Hepatocyte (in vitro differentiated cells): ENCODE measurements at regions not wholly inside any gene's neighbourhood (a gene's known extent, or its start where the extent isn't known, plus 50 kb on each side); places are given as distances from the start of the nearest gene placed in this dataset.

Experiments
- DNase-seq: peaks from one replicate; pipeline ENCODE4 v3.0.0-alpha.2; 2016; ENCODE audit warnings: low spot score
- H2AFZ ChIP-seq: fragments of 200-600 bp; sonication (generic); 2 replicates; pipeline ENCODE4 v1.6.0; 2016; ENCODE audit warnings: antibody characterized with exemption, mild to moderate bottlenecking
- H3K27ac ChIP-seq: fragments of 200-600 bp; sonication (generic); 2 replicates; pipeline ENCODE4 v1.5.1; 2016; ENCODE audit warnings: mild to moderate bottlenecking
- H3K27me3 ChIP-seq: fragments of 200-600 bp; sonication (generic); 2 replicates; pipeline ENCODE4 v1.6.1; 2016
- H3K36me3 ChIP-seq: fragments of 200-600 bp; sonication (generic); replicated peaks from 2 replicates; pipeline ENCODE4 v1.5.1; 2016; ENCODE audit warnings: low read depth; ENCODE audit not compliant: insufficient read depth
- H3K4me1 ChIP-seq: fragments of 200-600 bp; sonication (generic); 2 replicates; pipeline ENCODE4 v1.5.1; 2016; ENCODE audit warnings: mild to moderate bottlenecking, moderate library complexity; ENCODE audit not compliant: insufficient read depth
- H3K4me2 ChIP-seq: fragments of 200-600 bp; sonication (generic); 2 replicates; pipeline ENCODE4 v1.6.0; 2016
- H3K4me3 ChIP-seq: fragments of 200-600 bp; sonication (generic); 2 replicates; pipeline ENCODE4 v1.5.1; 2016; ENCODE audit warnings: mild to moderate bottlenecking
- H3K79me2 ChIP-seq: fragments of 200-600 bp; sonication (generic); 2 replicates; pipeline ENCODE4 v1.6.0; 2017; ENCODE audit warnings: mild to moderate bottlenecking
- H3K9me2 ChIP-seq: fragments of 200-600 bp; sonication (generic); replicated peaks from 2 replicates; pipeline ENCODE4 v1.6.0; 2017; ENCODE audit warnings: mild to moderate bottlenecking; ENCODE audit not compliant: insufficient read depth
- H3K9me3 ChIP-seq: fragments of 200-600 bp; sonication (generic); 2 replicates; pipeline ENCODE4 v1.5.1; 2016; ENCODE audit warnings: low read depth, mild to moderate bottlenecking
- H4K20me1 ChIP-seq: fragments of 200-600 bp; sonication (generic); 2 replicates; pipeline ENCODE4 v1.6.0; 2016; ENCODE audit warnings: mild to moderate bottlenecking; ENCODE audit not compliant: insufficient read depth, poor library complexity, severe bottlenecking
- CTCF ChIP-seq: fragments of 200-600 bp; sonication (generic); IDR thresholded peaks from 2 replicates; pipeline ENCODE4 v1.5.1; 2016; ENCODE audit warnings: antibody characterized with exemption, mild to moderate bottlenecking; ENCODE audit not compliant: poor library complexity
- EZH2 ChIP-seq: fragments of 200-600 bp; sonication (generic); IDR thresholded peaks from 2 replicates; pipeline ENCODE4 v1.6.1; 2016; ENCODE audit warnings: antibody characterized with exemption, mild to moderate bottlenecking, borderline replicate concordance
- EZH2phosphoT487 ChIP-seq: fragments of 200-600 bp; sonication (generic); IDR thresholded peaks from one replicate; pipeline ENCODE4 v1.6.1; 2018; ENCODE audit warnings: antibody characterized with exemption, mild to moderate bottlenecking, low read depth, moderate library complexity; ENCODE audit not compliant: unreplicated experiment, severe bottlenecking
- WGBS: methylation state at CpG from one replicate; pipeline ENCODE4 v1.1.6; 2016; ENCODE audit warnings: low lambda C conversion rate; ENCODE audit errors: missing lambda C conversion rate; 5-methylcytosine and 5-hydroxymethylcytosine counted together

- no peaks in the 10 kb centered on the region for H3K9me3 ChIP-seq
- no peak overlapping the region for H3K4me2 ChIP-seq
- DNase-seq: no peak
- H3K79me2 ChIP-seq: no peaks in the 10 kb centered on the region
- TF ChIP-seq CTCF (no peak), EZH2 (no peak), EZH2phosphoT487 (no peak)
- peaks cover 23% of the 10 kb centered on the region for H3K4me1 ChIP-seq
- no peak overlapping the region for H2AFZ ChIP-seq
- H3K27ac ChIP-seq: no peak overlapping the region
- no peaks in the 10 kb centered on the region for H3K36me3 ChIP-seq
- 59% methylated on average over 3 of the region's 3 CpGs for WGBS
- no peak overlapping the region for H3K4me3 ChIP-seq
- no peaks in the 10 kb centered on the region for H3K27me3 ChIP-seq
- H3K9me2 ChIP-seq: no peaks in the 10 kb centered on the region
- no peaks in the 10 kb centered on the region for H4K20me1 ChIP-seq
These were observed 93.4 kb downstream of the SPP2 start for GRCh38 chr2:234143896-234144295.

GRCh38 chr2:234142530-234142929 is 92.0 kb downstream of the SPP2 start:
- TF ChIP-seq CTCF (no peak), EZH2 (no peak), EZH2phosphoT487 (no peak)
- H3K36me3 ChIP-seq: no peaks in the 10 kb centered on the region
- no peak overlapping the region for H3K4me3 ChIP-seq
- H2AFZ ChIP-seq: no peak overlapping the region
- no peaks in the 10 kb centered on the region for H3K79me2 ChIP-seq
- no peak overlapping the region for H3K4me2 ChIP-seq
- H4K20me1 ChIP-seq: no peaks in the 10 kb centered on the region
- no peaks in the 10 kb centered on the region for H3K9me2 ChIP-seq
- DNase-seq: no peak
- H3K27ac ChIP-seq: no peak overlapping the region
- no peaks in the 10 kb centered on the region for H3K27me3 ChIP-seq
- 85% methylated on average over 3 of the region's 3 CpGs for WGBS
- H3K4me1 ChIP-seq: peaks cover 16% of the 10 kb centered on the region
- no peaks in the 10 kb centered on the region for H3K9me3 ChIP-seq

- Histone ChIP-seq H3K27me3 (no peaks in the 10 kb centered on the region), H3K9me3 (no peaks in the 10 kb centered on the region), H3K36me3 (no peaks in the 10 kb centered on the region), H3K79me2 (no peaks in the 10 kb centered on the region), H2AFZ (no peak overlapping the region), H4K20me1 (no peaks in the 10 kb centered on the region), H3K9me2 (no peaks in the 10 kb centered on the region), H3K4me1 (no peaks in the 10 kb centered on the region), H3K4me2 (no peak overlapping the region), H3K4me3 (no peak overlapping the region), H3K27ac (no peak overlapping the region)
- TF ChIP-seq EZH2phosphoT487: no peak
- TF ChIP-seq EZH2: no peak
- TF ChIP-seq CTCF: no peak
- 98% methylated on average over 5 of the region's 5 CpGs for WGBS
- no peak for DNase-seq
These were observed 89.3 kb downstream of the SPP2 start for GRCh38 chr2:234139755-234140154.

DNA sequence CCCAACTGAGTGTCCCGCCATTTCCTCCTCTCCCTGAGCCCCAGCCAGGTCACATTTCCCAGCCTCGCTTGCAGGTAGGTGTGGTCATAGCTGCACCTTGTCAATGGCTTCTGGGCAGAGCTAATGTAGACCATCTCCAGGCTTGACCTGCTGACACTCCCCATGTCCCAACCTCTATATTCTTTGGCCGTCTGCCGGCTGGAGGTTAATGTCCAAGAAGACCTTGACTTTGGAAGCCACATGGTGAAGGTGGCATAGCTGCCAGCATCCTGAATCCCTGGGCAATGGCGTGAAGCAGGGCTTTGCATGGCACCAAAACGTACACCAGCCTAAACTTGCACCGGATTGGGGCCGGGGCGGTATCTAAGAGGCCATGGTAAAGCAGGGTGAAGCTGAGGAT is 88.3 kb downstream of the SPP2 start:
- TF ChIP-seq EZH2: no peak
- no peak for TF ChIP-seq EZH2phosphoT487
- no peak for TF ChIP-seq CTCF
- 97% methylated on average over 9 of the region's 9 CpGs for whole genome bisulfite sequencing
- no peaks in the 10 kb centered on the region for H3K9me3 ChIP-seq
- H3K36me3 ChIP-seq: no peaks in the 10 kb centered on the region
- H4K20me1 ChIP-seq: no peaks in the 10 kb centered on the region
- no peak overlapping the region for H3K4me3 ChIP-seq
- no peak overlapping the region for H2AFZ ChIP-seq
- H3K9me2 ChIP-seq: no peaks in the 10 kb centered on the region
- no peak overlapping the region for H3K27ac ChIP-seq
- H3K79me2 ChIP-seq: no peaks in the 10 kb centered on the region
- no peaks in the 10 kb centered on the region for H3K27me3 ChIP-seq
- no peaks in the 10 kb centered on the region for H3K4me1 ChIP-seq
- no peak overlapping the region for H3K4me2 ChIP-seq
- DNase-seq: no peak
